HepG2 (cell line): ENCODE measurements at regions not wholly inside any gene's neighbourhood (a gene's known extent, or its start where the extent isn't known, plus 50 kb on each side); places are given as distances from the start of the nearest gene placed in this dataset.

ENCODE experiments used
- ATAC-seq: fragments of 200-7000 bp; cut with Tn5 transposase; 3 replicates; pipeline ENCODE4 v1.9.1; 2020; ENCODE audit warnings: mild to moderate bottlenecking, moderate library complexity
- BruUV-seq: library from RNA; stranded (reverse); fragments of 400-500 nt; replicated peaks from 2 replicates; lab custom pipeline; 2021; lab: Mats Ljungman, UMichigan
- CTCF ChIA-PET: fragments of 300-600 bp; formaldehyde crosslinking; extraction: SDS; loops from one replicate; lab custom pipeline; 2021; ENCODE audit warnings: low total read pairs, inconsistent platforms, low intra/inter-chr PET ratio; lab: Yijun Ruan, JAX
- POLR2A ChIA-PET: fragments of 350-600 bp; sonication (Branson Sonifier 250); formaldehyde crosslinking; loops from one replicate; lab custom pipeline; 2020; ENCODE audit warnings: antibody characterized with exemption, inconsistent platforms; lab: Yijun Ruan, JAX
- DNase-seq: peaks from one replicate; pipeline ENCODE4 v3.0.0-alpha.2; 2015; ENCODE audit warnings: low spot score
- FAIRE-seq: peaks from 3 replicates; lab custom pipeline; 2011; peaks lifted over from hg19 to GRCh38; lab: Jason Lieb, UNC
- H2AFZ ChIP-seq: one replicate; pipeline ENCODE4 v1.6.1; 2011; ENCODE audit warnings: low read length, inconsistent platforms
- H3K27ac ChIP-seq: fragments of 300-600 bp; 3 replicates; pipeline ENCODE4 v1.8.0; 2011; ENCODE audit warnings: mixed run types, mild to moderate bottlenecking, mixed read lengths, low read length, inconsistent platforms; ENCODE audit not compliant: insufficient read depth; ENCODE audit errors: extremely low read length
- H3K27me3 ChIP-seq, 2 experiments: fragments of 200-600 bp in 1 of 2; 2 replicates in 1 of 2; 3 replicates in 1 of 2; pipeline versions ENCODE4 v1.6.0 to v1.8.0; 2011; ENCODE audit warnings: low read length in 2 of 2, mild to moderate bottlenecking in 2 of 2, moderate library complexity in 2 of 2, inconsistent platforms in 1 of 2; ENCODE audit not compliant: insufficient read depth in 2 of 2, control insufficient read depth in 1 of 2
- H3K36me3 ChIP-seq, 2 experiments: fragments of 200-600 bp in 1 of 2; replicated peaks in 1 of 2; 2 replicates in 1 of 2; 3 replicates in 1 of 2; pipeline versions ENCODE4 v1.5.1 to v1.8.0; 2011; ENCODE audit warnings: low read length in 2 of 2, inconsistent platforms in 1 of 2; ENCODE audit not compliant: insufficient read depth in 2 of 2, control insufficient read depth in 1 of 2
- H3K4me1 ChIP-seq: 2 replicates; pipeline ENCODE4 v1.5.1; 2012; ENCODE audit warnings: low read length, inconsistent platforms; ENCODE audit not compliant: insufficient read depth
- H3K4me2 ChIP-seq: 2 replicates; pipeline ENCODE4 v1.6.0; 2011; ENCODE audit warnings: low read depth, low read length, inconsistent platforms
- H3K4me3 ChIP-seq, 3 experiments: fragments of 200-600 bp in 1 of 3; sonication (generic), shearing (Covaris generic) in 1 of 3; replicated peaks in 1 of 3; 2 replicates each; pipeline ENCODE4 v1.5.1; 2011 to 2016; ENCODE audit warnings: low read length in 3 of 3, inconsistent platforms in 2 of 3, low read depth in 2 of 3, mild to moderate bottlenecking in 2 of 3, control low read depth in 1 of 3, mixed read lengths in 1 of 3; ENCODE audit not compliant: insufficient read depth in 1 of 3
- H3K79me2 ChIP-seq: one replicate; pipeline ENCODE4 v1.6.1; 2011; ENCODE audit warnings: low read length, inconsistent platforms; ENCODE audit not compliant: insufficient read depth
- H3K9ac ChIP-seq: 2 replicates; pipeline ENCODE4 v1.6.0; 2011; ENCODE audit warnings: mild to moderate bottlenecking, low read depth, low read length, inconsistent platforms; ENCODE audit not compliant: insufficient read depth
- H3K9me3 ChIP-seq: 2 replicates; pipeline ENCODE4 v1.5.1; 2012; ENCODE audit warnings: mild to moderate bottlenecking, low read length
- H4K20me1 ChIP-seq: 2 replicates; pipeline ENCODE4 v1.6.0; 2011; ENCODE audit warnings: inconsistent platforms, mild to moderate bottlenecking, low read length, moderate library complexity; ENCODE audit not compliant: insufficient read depth
- EEA1 ChIP-seq: sonication (generic); formaldehyde crosslinking; IDR thresholded peaks from 2 replicates; pipeline ENCODE4 v1.5.1; 2020; ENCODE audit warnings: mild to moderate bottlenecking, missing genetic modification reagents, borderline replicate concordance
- GATAD1 ChIP-seq: IDR thresholded peaks from 2 replicates; pipeline ENCODE4 v1.6.1; 2016; ENCODE audit warnings: missing genetic modification reagents, missing compliant biosample characterization
- KDM3A ChIP-seq: IDR thresholded peaks from 2 replicates; pipeline ENCODE4 v1.6.1; 2018; ENCODE audit warnings: low read depth, missing compliant biosample characterization
- NFKB2 ChIP-seq: sonication (generic); formaldehyde crosslinking; IDR thresholded peaks from 2 replicates; pipeline ENCODE4 v1.4.0; 2020; ENCODE audit warnings: missing genetic modification reagents, borderline replicate concordance
- RBM22 ChIP-seq: fragments of 200-400 bp; formaldehyde crosslinking; optimal IDR thresholded peaks from 2 replicates; pipeline ENCODE3; 2017; ENCODE audit warnings: mild to moderate bottlenecking, low read length, moderate library complexity
- REXO4 ChIP-seq: sonication (generic); formaldehyde crosslinking; IDR thresholded peaks from 2 replicates; pipeline ENCODE4 v1.8.0; 2022; ENCODE audit warnings: missing genetic modification reagents, mild to moderate bottlenecking, borderline replicate concordance
- SRY ChIP-seq: sonication (generic); formaldehyde crosslinking; IDR thresholded peaks from 2 replicates; pipeline ENCODE4 v1.8.0; 2022; ENCODE audit warnings: mild to moderate bottlenecking, missing genetic modification reagents
- TCF7 ChIP-seq: sonication (generic); IDR thresholded peaks from 2 replicates; pipeline ENCODE4 v1.6.1; 2016; ENCODE audit warnings: antibody characterized with exemption, low read depth
- ZFP62 ChIP-seq: sonication (generic); formaldehyde crosslinking; IDR thresholded peaks from 2 replicates; pipeline ENCODE4 v1.4.0; 2020; ENCODE audit warnings: missing genetic modification reagents
- ZNF234 ChIP-seq: sonication (generic); formaldehyde crosslinking; conservative IDR thresholded peaks from 2 replicates; pipeline ENCODE4 v1.5.1; 2020; ENCODE audit warnings: mild to moderate bottlenecking, missing genetic modification reagents
- ZNF235 ChIP-seq: sonication (generic); formaldehyde crosslinking; IDR thresholded peaks from 2 replicates; pipeline ENCODE4 v1.8.1; 2023; ENCODE audit warnings: mild to moderate bottlenecking, missing genetic modification reagents, borderline replicate concordance
- ZNF558 ChIP-seq: sonication (generic); formaldehyde crosslinking; IDR thresholded peaks from 2 replicates; pipeline ENCODE4 v1.9.0; 2022; ENCODE audit warnings: mild to moderate bottlenecking, missing genetic modification reagents, borderline replicate concordance
- ZNF570 ChIP-seq: sonication (generic); formaldehyde crosslinking; IDR thresholded peaks from 2 replicates; pipeline ENCODE4 v1.4.0; 2020; ENCODE audit warnings: mild to moderate bottlenecking, missing genetic modification reagents, borderline replicate concordance
- ZNF782 ChIP-seq: sonication (generic); formaldehyde crosslinking; IDR thresholded peaks from 2 replicates; pipeline ENCODE4 v1.4.0; 2020; ENCODE audit warnings: missing genetic modification reagents, mild to moderate bottlenecking, borderline replicate concordance
- in situ Hi-C: cut with HindIII; loops from 2 replicates; pipeline ENCODE4 v1.10.0; 2017; ENCODE audit warnings: low pct_unique_long_range_greater_than_20kb; ENCODE audit not compliant: extremely low pct_ligation_motif_present
- intact Hi-C: fragments of 100-400 bp; cut with micrococcal nuclease; formaldehyde crosslinking; loops from one replicate; pipeline ENCODE4 v1.10.0; 2022; ENCODE audit not compliant: unreplicated experiment
- TF ChIP-seq, protein P1 (sequence below): sonication (generic); formaldehyde crosslinking; IDR thresholded peaks from 2 replicates; pipeline ENCODE4 v1.4.0; 2020; ENCODE audit warnings: missing genetic modification reagents, borderline replicate concordance
- TF ChIP-seq, protein P2 (sequence below): sonication (generic); formaldehyde crosslinking; IDR thresholded peaks from 2 replicates; pipeline ENCODE4 v1.4.0; 2020; ENCODE audit warnings: mild to moderate bottlenecking, missing genetic modification reagents, borderline replicate concordance
- TF ChIP-seq, protein P3 (sequence below): sonication (generic); formaldehyde crosslinking; IDR thresholded peaks from 2 replicates; pipeline ENCODE4 v1.4.0; 2020; ENCODE audit warnings: mild to moderate bottlenecking, missing genetic modification reagents, borderline replicate concordance

DNA sequence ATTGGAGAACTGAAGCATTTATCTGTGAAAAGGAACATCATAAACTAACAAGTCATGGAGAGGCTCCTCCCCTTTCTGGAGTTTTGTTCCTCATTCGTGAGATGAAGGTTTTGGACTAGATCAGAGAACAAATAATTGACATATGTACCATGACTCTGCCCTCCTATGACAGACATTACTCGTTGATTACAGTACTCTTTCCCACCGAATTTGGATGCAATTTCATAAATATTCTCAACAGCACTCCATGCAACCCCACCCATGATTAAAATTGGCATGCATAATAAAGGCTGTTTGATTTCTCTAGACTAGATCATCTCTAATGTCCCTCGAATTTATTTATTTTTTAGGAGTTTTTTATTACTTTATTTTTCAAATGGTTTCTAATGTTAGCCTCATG is 258.9 kb upstream of the LDB2 start (continued):
- TF ChIP-seq NFKB2 (no peak), GATAD1 (CRISPR knock-in tag) (no peak), ZNF570 (no peak), ZNF782 (CRISPR knock-in tag) (no peak), SRY (CRISPR knock-in tag) (no peak)
- TF ChIP-seq, protein P1, sequence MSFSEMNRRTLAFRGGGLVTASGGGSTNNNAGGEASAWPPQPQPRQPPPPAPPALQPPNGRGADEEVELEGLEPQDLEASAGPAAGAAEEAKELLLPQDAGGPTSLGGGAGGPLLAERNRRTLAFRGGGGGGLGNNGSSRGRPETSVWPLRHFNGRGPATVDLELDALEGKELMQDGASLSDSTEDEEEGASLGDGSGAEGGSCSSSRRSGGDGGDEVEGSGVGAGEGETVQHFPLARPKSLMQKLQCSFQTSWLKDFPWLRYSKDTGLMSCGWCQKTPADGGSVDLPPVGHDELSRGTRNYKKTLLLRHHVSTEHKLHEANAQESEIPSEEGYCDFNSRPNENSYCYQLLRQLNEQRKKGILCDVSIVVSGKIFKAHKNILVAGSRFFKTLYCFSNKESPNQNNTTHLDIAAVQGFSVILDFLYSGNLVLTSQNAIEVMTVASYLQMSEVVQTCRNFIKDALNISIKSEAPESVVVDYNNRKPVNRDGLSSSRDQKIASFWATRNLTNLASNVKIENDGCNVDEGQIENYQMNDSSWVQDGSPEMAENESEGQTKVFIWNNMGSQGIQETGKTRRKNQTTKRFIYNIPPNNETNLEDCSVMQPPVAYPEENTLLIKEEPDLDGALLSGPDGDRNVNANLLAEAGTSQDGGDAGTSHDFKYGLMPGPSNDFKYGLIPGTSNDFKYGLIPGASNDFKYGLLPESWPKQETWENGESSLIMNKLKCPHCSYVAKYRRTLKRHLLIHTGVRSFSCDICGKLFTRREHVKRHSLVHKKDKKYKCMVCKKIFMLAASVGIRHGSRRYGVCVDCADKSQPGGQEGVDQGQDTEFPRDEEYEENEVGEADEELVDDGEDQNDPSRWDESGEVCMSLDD = no peak

DNA sequence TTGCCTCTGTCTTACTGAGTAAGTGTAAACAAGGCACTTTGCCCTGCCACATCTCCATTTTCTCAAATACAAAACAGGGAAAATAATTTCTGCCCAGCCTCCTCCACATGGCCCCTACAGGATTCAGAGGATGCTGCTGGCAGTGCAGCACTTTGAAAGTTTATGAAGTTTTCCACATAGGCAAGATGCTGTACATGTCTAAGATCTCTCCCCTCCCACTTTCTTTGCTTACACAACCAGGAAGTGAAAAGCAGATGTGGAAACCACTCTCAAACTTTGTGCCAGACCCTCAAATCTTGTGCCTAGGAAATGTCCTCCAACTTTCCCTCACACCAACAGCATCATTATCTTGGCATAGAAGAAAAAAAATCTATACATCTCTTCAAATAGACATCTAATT is 257.0 kb upstream of the LDB2 start:
- Histone ChIP-seq H3K4me2 (no peak overlapping the region), H3K9ac (no peak overlapping the region), H3K27me3 (no peaks in the 10 kb centered on the region), H3K4me1 (no peaks in the 10 kb centered on the region), H3K9me3 (no peaks in the 10 kb centered on the region), H2AFZ (no peak overlapping the region), H3K27ac (no peak overlapping the region), H3K79me2 (no peaks in the 10 kb centered on the region), H4K20me1 (no peaks in the 10 kb centered on the region), H3K4me3 (no peak overlapping the region), H3K36me3 (no peaks in the 10 kb centered on the region)
- FAIRE-seq (no peak), ATAC-seq (no peak), DNase-seq (no peak)
- BruUV-seq = no TSS peak
- intact Hi-C loops = no loop called here
- ChIA-PET CTCF (no interaction called here), POLR2A (no interaction called here)
- in situ Hi-C loops = no loop called here
- no peak for TF ChIP-seq RBM22
- TF ChIP-seq ZNF234 = no peak
- TF ChIP-seq, protein P2, sequence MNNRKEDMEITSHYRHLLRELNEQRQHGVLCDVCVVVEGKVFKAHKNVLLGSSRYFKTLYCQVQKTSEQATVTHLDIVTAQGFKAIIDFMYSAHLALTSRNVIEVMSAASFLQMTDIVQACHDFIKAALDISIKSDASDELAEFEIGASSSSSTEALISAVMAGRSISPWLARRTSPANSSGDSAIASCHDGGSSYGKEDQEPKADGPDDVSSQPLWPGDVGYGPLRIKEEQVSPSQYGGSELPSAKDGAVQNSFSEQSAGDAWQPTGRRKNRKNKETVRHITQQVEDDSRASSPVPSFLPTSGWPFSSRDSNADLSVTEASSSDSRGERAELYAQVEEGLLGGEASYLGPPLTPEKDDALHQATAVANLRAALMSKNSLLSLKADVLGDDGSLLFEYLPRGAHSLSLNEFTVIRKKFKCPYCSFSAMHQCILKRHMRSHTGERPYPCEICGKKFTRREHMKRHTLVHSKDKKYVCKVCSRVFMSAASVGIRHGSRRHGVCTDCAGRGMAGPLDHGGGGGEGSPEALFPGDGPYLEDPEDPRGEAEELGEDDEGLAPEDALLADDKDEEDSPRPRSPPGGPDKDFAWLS (CRISPR knock-in tag) = no peak
- TF ChIP-seq KDM3A (CRISPR knock-in tag) = no peak
- no peak for TF ChIP-seq TCF7
- TF ChIP-seq, protein P3, sequence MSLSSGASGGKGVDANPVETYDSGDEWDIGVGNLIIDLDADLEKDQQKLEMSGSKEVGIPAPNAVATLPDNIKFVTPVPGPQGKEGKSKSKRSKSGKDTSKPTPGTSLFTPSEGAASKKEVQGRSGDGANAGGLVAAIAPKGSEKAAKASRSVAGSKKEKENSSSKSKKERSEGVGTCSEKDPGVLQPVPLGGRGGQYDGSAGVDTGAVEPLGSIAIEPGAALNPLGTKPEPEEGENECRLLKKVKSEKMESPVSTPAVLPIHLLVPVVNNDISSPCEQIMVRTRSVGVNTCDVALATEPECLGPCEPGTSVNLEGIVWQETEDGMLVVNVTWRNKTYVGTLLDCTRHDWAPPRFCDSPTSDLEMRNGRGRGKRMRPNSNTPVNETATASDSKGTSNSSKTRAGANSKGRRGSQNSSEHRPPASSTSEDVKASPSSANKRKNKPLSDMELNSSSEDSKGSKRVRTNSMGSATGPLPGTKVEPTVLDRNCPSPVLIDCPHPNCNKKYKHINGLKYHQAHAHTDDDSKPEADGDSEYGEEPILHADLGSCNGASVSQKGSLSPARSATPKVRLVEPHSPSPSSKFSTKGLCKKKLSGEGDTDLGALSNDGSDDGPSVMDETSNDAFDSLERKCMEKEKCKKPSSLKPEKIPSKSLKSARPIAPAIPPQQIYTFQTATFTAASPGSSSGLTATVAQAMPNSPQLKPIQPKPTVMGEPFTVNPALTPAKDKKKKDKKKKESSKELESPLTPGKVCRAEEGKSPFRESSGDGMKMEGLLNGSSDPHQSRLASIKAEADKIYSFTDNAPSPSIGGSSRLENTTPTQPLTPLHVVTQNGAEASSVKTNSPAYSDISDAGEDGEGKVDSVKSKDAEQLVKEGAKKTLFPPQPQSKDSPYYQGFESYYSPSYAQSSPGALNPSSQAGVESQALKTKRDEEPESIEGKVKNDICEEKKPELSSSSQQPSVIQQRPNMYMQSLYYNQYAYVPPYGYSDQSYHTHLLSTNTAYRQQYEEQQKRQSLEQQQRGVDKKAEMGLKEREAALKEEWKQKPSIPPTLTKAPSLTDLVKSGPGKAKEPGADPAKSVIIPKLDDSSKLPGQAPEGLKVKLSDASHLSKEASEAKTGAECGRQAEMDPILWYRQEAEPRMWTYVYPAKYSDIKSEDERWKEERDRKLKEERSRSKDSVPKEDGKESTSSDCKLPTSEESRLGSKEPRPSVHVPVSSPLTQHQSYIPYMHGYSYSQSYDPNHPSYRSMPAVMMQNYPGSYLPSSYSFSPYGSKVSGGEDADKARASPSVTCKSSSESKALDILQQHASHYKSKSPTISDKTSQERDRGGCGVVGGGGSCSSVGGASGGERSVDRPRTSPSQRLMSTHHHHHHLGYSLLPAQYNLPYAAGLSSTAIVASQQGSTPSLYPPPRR (CRISPR knock-in tag) = no peak
- TF ChIP-seq REXO4 (CRISPR knock-in tag) = no peak
- TF ChIP-seq ZFP62 (CRISPR knock-in tag) = no peak
- TF ChIP-seq ZNF235 (CRISPR knock-in tag) = no peak
- no peak for TF ChIP-seq EEA1
- TF ChIP-seq ZNF558 (CRISPR knock-in tag) = no peak
